Muscle layer of duodenum (tissue), 2 donors: ENCODE measurements at regions not wholly inside any gene's neighbourhood (a gene's known extent, or its start where the extent isn't known, plus 50 kb on each side); places are given as distances from the start of the nearest gene placed in this dataset.
"Not testable (repeated sequence)": the region's sequence is repeated elsewhere in the genome, so short reads cannot be mapped to it uniquely, and the experiment has no call there.

Experiments
- H3K27ac ChIP-seq: one replicate; pipeline ENCODE4 v1.7.0; 2013; ENCODE audit warnings: mild to moderate bottlenecking, low read length
- H3K27me3 ChIP-seq: one replicate; pipeline ENCODE4 v1.7.0; 2013; ENCODE audit warnings: low read depth, mild to moderate bottlenecking, control low read depth, low read length
- H3K36me3 ChIP-seq, 2 donors: one replicate each; pipeline ENCODE4 v1.7.0; 2013; ENCODE audit warnings: low read length in 2 of 2, control low read depth in 1 of 2, mild to moderate bottlenecking in 1 of 2; ENCODE audit not compliant: insufficient read depth in 2 of 2, control insufficient read depth in 1 of 2
- H3K4me1 ChIP-seq, 2 donors: one replicate each; pipeline ENCODE4 v1.7.0; 2013; ENCODE audit warnings: low read length in 2 of 2, mild to moderate bottlenecking in 2 of 2, control low read depth in 1 of 2, moderate library complexity in 1 of 2; ENCODE audit not compliant: insufficient read depth in 2 of 2, control insufficient read depth in 1 of 2
- H3K4me3 ChIP-seq, 2 donors: one replicate each; pipeline ENCODE4 v1.7.0; 2013; ENCODE audit warnings: low read length in 2 of 2, low read depth in 1 of 2, mild to moderate bottlenecking in 1 of 2
- H3K9me3 ChIP-seq, 2 donors: one replicate each; pipeline ENCODE4 v1.7.0; 2013; ENCODE audit warnings: low read length in 2 of 2, control low read depth in 1 of 2, mild to moderate bottlenecking in 1 of 2; ENCODE audit not compliant: control insufficient read depth in 1 of 2
- donor health status: healthy.

GRCh38 chr10:9921544-9921943, 1096.1 kb upstream of the CELF2 start:
- Histone ChIP-seq H3K9me3 (no peaks in the 10 kb centered on the region), H3K4me3 (no peak overlapping the region), H3K27me3 (no peaks in the 10 kb centered on the region), H3K27ac (no peak overlapping the region), H3K36me3 (no peaks in the 10 kb centered on the region), H3K4me1 (no peaks in the 10 kb centered on the region)

- no peak overlapping the region for H3K4me3 ChIP-seq
- H3K27me3 ChIP-seq = no peaks in the 10 kb centered on the region
- H3K9me3 ChIP-seq = no peaks in the 10 kb centered on the region
- H3K27ac ChIP-seq = no peak overlapping the region
- H3K4me1 ChIP-seq = no peaks in the 10 kb centered on the region
- H3K36me3 ChIP-seq = no peaks in the 10 kb centered on the region
These were observed 1095.4 kb upstream of the CELF2 start for GRCh38 chr10:9922126-9922870.

GRCh38 chr10:9926003-9926402, 1091.7 kb upstream of the CELF2 start:
- Histone ChIP-seq H3K27me3 (no peaks in the 10 kb centered on the region), H3K4me3 (no peak overlapping the region), H3K36me3 (no peaks in the 10 kb centered on the region), H3K4me1 (no peaks in the 10 kb centered on the region), H3K9me3 (no peaks in the 10 kb centered on the region), H3K27ac (no peak overlapping the region)

- no peaks in the 10 kb centered on the region for H3K9me3 ChIP-seq
- no peaks in the 10 kb centered on the region for H3K4me1 ChIP-seq
- H3K27ac ChIP-seq = no peak overlapping the region
- H3K36me3 ChIP-seq = no peaks in the 10 kb centered on the region
- H3K27me3 ChIP-seq = no peaks in the 10 kb centered on the region
- H3K4me3 ChIP-seq = no peak overlapping the region
These were observed 1090.8 kb upstream of the CELF2 start for GRCh38 chr10:9926881-9927280.

- no peak overlapping the region for H3K27ac ChIP-seq
- no peaks in the 10 kb centered on the region for H3K4me1 ChIP-seq
- no peak overlapping the region for H3K4me3 ChIP-seq
- H3K27me3 ChIP-seq = no peaks in the 10 kb centered on the region
- no peaks in the 10 kb centered on the region for H3K9me3 ChIP-seq
- H3K36me3 ChIP-seq = no peaks in the 10 kb centered on the region
These were observed 1078.0 kb upstream of the CELF2 start for GRCh38 chr10:9939716-9940115.

GRCh38 chr10:9944690-9945089, 1073.0 kb upstream of the CELF2 start:
- Histone ChIP-seq H3K9me3 (no peaks in the 10 kb centered on the region), H3K27ac (no peak overlapping the region), H3K4me3 (no peak overlapping the region), H3K27me3 (no peaks in the 10 kb centered on the region), H3K4me1 (no peaks in the 10 kb centered on the region), H3K36me3 (no peaks in the 10 kb centered on the region)

GRCh38 chr10:9950070-9950469, 1067.6 kb upstream of the CELF2 start:
- Histone ChIP-seq H3K4me1 (no peaks in the 10 kb centered on the region), H3K4me3 (no peak overlapping the region), H3K36me3 (no peaks in the 10 kb centered on the region), H3K27ac (no peak overlapping the region), H3K27me3 (no peaks in the 10 kb centered on the region), H3K9me3 (no peaks in the 10 kb centered on the region)

GRCh38 chr10:9951481-9952257, 1066.0 kb upstream of the CELF2 start:
- no peaks in the 10 kb centered on the region for H3K4me1 ChIP-seq
- H3K4me3 ChIP-seq = no peak overlapping the region
- H3K27me3 ChIP-seq = no peaks in the 10 kb centered on the region
- no peaks in the 10 kb centered on the region for H3K9me3 ChIP-seq
- no peak overlapping the region for H3K27ac ChIP-seq
- no peaks in the 10 kb centered on the region for H3K36me3 ChIP-seq

- Histone ChIP-seq H3K27me3 (no peaks in the 10 kb centered on the region), H3K4me1 (no peaks in the 10 kb centered on the region), H3K4me3 (no peak overlapping the region), H3K36me3 (no peaks in the 10 kb centered on the region), H3K27ac (no peak overlapping the region), H3K9me3 (no peaks in the 10 kb centered on the region)
These were observed 1060.3 kb upstream of the CELF2 start for GRCh38 chr10:9957351-9957750.

- not testable (repeated sequence) for H3K36me3 ChIP-seq, H3K4me1 ChIP-seq, H3K4me3 ChIP-seq, H3K9me3 ChIP-seq, H3K27ac ChIP-seq, H3K27me3 ChIP-seq
These were observed 1059.8 kb upstream of the CELF2 start for GRCh38 chr10:9957876-9958275.

GRCh38 chr10:9965341-9965740, 1052.3 kb upstream of the CELF2 start:
- no peak overlapping the region for H3K4me3 ChIP-seq
- no peak overlapping the region for H3K27ac ChIP-seq
- no peaks in the 10 kb centered on the region for H3K9me3 ChIP-seq
- H3K4me1 ChIP-seq = no peaks in the 10 kb centered on the region
- H3K36me3 ChIP-seq = no peaks in the 10 kb centered on the region
- no peaks in the 10 kb centered on the region for H3K27me3 ChIP-seq
